ENCODE measurements at regions not wholly inside any gene's neighbourhood (a gene's known extent, or its start where the extent isn't known, plus 50 kb on each side); places are given as distances from the start of the nearest gene placed in this dataset.
"Not testable (repeated sequence)": the region's sequence is repeated elsewhere in the genome, so short reads cannot be mapped to it uniquely, and the experiment has no call there.

GRCh38 chr12:88842314-88842713 is 262.0 kb upstream of the KITLG start:
- DNase-seq (ENCODE audit: low read depth in 2 of 2): no peak

DNA sequence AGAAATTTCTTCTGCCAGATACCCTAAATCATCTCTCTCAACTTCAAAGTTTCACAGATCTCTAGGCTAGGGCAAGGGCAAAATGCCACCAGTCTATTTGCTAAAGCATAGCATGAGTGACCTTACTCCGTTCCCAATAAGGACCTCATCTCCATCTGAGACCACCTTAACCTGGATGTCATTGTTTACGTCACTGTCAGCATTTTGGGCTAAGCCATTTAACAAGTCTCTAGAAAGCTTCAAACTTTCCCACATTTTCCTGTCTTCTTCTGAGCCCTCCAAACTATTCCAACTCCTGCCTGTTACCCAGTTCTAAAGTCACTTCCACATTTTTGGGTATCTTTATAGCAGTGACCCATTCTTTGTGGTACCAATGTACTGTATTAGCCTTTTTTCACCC is 259.2 kb upstream of the KITLG start:
- DNase-seq (ENCODE audit: low read depth in 2 of 2): no peak

- no peak for DNase-seq (ENCODE audit: low read depth in 2 of 2)
These were observed 255.9 kb upstream of the KITLG start for GRCh38 chr12:88836156-88836555.

DNA sequence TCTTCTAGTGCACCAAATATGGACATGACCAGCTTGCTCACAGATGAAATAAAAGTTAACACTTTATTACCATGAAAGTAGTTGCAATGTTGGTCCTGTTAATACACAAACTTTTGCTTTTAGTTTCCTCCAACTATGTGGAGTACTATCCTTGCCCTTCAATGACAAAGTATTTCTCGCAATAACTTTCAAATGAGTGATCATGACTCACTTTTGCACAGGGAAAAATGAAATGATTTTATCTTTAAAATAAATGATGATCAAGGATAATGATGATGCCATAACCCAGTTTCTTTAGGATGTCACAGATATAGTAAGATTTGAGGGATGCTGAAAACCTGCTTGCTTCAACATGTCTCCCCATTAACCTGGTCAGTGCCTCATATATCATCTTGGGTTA is 254.0 kb upstream of the KITLG start:
- DNase-seq (ENCODE audit: low read depth in 2 of 2): no peak

DNA sequence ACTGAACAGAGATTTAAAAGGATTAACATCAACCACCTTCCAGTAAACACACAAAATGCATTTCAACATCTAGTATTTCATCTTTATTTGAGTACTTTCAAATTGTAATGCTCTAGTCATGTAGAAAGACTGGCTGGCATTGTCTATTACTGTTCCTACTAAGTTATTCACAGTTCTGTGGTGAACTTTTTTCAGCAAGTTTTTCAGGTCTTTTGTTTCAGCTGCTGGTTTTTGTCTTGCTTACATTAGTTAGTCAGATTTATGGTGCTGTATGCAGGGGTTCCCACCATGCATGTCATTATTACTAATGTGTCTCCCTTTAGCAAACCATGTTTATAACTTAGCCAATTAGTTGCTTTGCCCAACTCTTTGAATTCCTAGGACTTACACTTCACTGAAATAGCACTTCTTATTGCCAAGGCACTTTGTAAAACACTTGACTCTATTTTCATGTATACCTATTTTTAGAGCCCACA is 253.4 kb upstream of the KITLG start:
- DNase-seq (ENCODE audit: low read depth in 2 of 2): no peak

DNA sequence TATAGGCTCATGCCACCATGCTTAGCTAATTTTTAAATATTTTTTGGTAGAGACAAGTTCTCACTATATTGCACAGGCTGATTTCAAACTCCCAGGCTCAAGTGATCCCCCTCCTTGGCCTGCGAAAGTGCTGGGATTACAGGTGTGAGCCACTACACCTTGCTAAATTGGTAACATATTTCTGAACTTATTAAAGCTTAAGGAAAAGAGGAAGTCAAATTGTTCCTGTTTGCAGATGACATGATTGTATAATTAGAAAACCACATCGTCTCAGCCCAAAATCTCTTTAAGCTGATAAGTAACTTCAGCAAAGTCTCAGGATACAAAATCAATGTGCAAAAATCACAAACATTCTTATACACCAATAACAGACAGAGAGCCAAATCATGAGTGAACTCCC is 248.3 kb upstream of the KITLG start:
- DNase-seq (ENCODE audit: low read depth in 2 of 2): not testable (repeated sequence)

GRCh38 chr12:88820012-88820411 is 239.7 kb upstream of the KITLG start:
- no peak for DNase-seq (ENCODE audit: low read depth in 2 of 2)

GRCh38 chr12:88816201-88816600 is 235.9 kb upstream of the KITLG start:
- no peak for DNase-seq (ENCODE audit: low read depth in 2 of 2)

DNA sequence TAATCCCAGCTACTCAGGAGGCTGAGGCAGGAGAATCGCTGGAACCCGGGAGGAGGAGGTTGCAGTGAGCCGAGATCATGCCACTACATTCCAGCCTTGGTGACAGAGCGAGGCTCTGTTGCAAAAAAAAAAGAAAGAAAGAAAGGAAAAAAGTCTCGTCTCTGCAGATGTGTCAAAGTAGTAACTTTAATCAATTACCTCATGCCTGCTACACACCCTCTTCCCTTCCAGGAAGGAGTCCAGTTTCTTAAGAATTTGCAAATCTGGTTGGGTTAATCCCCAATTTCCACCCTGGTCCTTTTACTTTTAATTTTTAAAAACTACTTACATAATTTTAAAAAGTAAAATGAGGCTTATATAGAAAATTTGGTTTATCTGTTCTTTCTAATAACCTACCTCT is 234.5 kb upstream of the KITLG start:
- no peak for DNase-seq (ENCODE audit: low read depth in 2 of 2)

DNA sequence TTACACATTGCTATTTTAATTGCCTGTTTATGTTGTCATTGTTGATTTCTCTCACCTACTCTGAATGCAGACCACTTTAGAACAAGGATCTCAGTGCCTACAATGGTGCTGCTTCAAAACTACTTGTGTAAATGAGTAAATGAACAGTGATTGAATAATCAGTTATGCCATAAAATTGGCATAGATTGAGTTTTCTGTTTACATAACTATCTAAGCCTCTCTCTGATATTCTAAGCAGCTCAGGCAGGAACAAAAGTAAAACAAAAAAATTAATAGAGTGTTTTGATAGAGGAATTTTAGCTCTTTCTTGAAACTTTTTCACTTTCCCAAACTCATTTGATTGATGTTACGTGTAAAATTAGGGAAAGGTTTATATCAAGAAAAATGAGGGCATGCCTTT is 232.3 kb upstream of the KITLG start:
- no peak for DNase-seq (ENCODE audit: low read depth in 2 of 2)

DNA sequence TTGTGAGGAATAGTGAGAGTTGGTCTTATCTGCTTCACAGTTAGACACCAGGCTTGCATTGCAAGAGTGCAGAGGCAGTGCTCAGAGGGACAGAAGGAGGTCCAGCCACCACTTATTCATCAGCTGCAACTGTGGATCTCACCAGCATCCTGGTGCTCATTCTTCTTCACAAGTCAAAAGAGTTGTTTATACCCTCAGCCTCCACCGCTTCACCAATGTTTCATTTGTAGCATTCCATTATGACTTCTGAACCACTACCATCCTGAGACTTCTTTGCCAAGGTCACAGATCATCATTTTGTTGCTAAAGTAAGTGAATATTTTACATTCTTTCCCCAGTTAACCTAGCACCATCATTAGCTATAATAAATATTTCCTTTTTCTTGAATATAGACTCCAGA is 230.5 kb upstream of the KITLG start:
- no peak for DNase-seq (ENCODE audit: low read depth in 2 of 2)

DNA sequence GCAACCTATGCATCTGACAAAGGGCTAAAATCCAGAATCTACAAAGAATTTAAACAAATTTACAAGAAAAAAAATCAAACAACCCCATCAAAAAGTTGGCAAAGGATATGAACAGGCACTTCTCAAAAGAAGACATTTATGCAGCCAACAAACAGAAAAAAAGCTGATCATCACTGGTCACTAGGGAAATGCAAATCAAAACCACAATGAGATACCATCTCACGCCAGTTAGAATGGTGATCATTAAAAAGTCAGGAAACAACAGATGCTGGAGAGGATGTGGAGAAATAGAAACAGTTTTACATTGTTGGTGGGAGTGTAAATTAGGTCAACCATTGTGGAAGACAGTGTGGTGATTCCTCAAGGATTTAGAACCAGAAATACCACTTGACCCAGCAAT is 229.6 kb upstream of the KITLG start:
- not testable (repeated sequence) for DNase-seq (ENCODE audit: low read depth in 2 of 2)

DNA sequence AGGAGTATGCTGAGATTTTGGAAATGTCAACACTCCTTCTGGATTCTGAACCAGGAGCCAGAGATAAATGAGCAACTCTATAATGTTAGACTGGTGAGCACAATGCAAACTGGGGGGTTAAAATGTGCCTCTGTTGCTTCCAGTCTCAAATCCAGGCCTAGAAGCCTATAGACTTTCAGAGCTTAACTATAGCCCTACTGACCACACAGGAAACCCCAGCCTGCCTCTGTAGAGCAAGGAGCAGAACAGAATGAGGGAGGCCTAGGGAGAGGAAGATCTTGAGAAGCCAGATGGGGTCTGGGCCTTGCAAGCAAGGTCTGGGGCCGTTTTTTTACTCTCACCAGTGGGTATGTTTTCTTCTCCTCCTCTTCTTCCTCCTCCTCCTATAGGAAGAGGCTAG is 225.4 kb upstream of the KITLG start:
- no peak for DNase-seq (ENCODE audit: low read depth in 2 of 2)

GRCh38 chr12:88805286-88805685 is 225.0 kb upstream of the KITLG start:
- DNase-seq (ENCODE audit: low read depth in 2 of 2): peak; percentile 42 to 49

DNA sequence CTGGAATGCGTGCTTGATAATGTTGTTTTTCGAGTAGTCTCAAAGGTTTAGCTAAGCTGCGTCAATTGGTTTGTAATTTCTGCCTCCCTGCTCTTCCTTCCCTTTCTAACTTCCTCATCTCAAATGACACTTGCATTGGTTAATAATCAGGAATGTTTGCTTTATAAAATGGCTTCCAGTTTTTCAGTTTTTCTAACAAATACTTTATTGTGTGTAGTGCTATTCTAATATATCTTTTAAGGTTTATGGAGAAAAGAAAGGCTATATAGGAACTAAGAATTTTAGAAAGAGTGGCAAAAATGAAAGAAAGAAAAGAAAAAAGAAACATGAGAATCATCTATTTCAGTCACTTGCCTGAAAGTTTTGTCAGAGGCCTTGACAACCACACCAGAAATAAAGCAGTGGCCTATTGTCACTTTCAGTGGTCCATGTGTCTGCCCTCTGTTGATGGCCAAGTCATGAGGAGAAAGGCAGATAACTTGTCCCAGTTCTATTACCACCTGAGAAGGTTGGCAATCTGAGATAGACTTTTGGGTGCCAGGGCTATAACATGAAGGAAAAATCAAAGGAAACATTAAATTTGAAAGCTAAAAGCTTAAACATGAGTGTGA is 221.9 kb upstream of the KITLG start:
- DNase-seq (ENCODE audit: low read depth in 2 of 2): no peak

DNA sequence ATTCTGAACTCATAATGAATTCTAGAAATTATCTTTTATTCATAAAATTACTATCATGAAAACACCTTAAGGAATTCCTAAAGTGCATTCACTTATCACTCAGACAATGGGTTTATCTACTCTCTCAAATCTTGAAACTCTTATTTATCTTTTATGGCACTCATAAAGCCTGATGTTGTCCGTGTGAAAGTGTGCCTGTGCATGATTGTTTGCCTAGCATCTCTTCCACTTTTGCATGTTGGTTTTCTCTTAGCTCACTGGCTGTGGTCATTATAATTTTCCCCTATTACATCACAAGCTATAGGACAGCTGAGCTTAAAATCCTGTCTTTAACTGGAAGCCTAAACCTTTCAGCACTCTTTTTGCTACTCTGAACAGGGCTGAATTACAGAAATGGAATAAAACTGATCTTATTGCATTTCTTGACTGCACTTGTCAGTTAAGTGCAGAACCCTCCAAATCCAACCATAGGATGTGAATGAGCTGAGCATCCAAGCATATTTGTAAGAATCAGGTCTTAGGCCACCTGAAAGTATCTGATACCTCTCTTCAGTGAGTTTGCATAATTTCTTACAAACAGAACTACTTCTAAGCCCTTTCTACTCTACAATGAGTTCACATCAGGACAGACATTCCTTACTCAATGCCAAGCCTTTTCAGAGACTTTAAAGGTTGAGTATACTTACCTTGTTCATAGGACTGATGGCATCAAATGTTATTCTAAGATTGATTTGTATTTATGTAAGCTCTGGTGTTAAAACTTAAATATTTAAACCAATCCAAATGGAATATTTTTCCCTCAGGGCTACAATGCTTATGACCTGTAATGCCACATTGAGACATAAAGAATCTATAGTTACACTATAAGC is 221.2 kb upstream of the KITLG start:
- DNase-seq (ENCODE audit: low read depth in 2 of 2): no peak

GRCh38 chr12:88793096-88793495 is 212.8 kb upstream of the KITLG start:
- no peak for DNase-seq (ENCODE audit: low read depth in 2 of 2)

- DNase-seq (ENCODE audit: low read depth in 2 of 2): no peak
These were observed 210.0 kb upstream of the KITLG start for GRCh38 chr12:88790231-88790630.

DNA sequence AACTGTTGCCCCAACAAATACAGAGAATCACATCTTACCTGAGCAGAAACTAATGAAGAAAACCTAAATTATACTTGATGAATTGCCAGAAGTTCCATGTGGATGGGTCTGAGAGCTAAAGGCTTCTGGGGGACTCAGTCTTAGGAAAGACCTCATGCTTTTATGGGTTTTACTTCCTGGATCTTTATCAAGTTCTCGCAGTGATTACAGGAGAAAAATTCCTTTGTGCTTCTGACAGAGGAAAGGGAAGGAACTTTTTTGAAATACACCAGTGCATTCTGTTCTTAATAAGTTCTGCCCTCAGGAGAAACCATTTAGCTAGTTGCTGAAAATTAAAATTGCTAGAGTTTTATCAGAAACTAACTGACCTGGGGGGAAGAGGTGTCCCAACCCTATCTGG is 203.9 kb upstream of the KITLG start:
- DNase-seq (ENCODE audit: low read depth in 2 of 2): no peak

- DNase-seq (ENCODE audit: low read depth in 2 of 2): no peak
These were observed 202.1 kb upstream of the KITLG start for GRCh38 chr12:88782351-88782750.

- DNase-seq (ENCODE audit: low read depth in 2 of 2): peak; percentile 24 to 25
These were observed 201.6 kb upstream of the KITLG start for GRCh38 chr12:88781909-88782308.

DNA sequence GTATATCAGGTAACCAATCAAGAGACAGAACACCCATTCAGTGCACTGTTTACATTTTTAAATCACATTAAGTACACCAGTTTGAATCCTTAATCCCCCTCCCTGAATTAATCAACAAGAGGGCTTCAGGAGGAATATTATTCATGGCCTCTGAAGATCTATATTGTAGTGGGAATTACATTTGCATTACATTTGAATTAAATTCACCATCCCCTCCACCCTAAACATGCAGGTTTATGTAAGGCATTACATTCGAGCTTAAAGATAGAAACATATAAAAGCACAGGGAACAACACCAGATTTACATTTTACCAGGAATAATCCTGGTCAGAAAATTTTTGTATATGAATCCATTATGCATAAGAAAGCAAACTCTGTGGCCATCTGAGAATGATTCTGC is 197.8 kb upstream of the KITLG start:
- DNase-seq (ENCODE audit: low read depth in 2 of 2): no peak

DNA sequence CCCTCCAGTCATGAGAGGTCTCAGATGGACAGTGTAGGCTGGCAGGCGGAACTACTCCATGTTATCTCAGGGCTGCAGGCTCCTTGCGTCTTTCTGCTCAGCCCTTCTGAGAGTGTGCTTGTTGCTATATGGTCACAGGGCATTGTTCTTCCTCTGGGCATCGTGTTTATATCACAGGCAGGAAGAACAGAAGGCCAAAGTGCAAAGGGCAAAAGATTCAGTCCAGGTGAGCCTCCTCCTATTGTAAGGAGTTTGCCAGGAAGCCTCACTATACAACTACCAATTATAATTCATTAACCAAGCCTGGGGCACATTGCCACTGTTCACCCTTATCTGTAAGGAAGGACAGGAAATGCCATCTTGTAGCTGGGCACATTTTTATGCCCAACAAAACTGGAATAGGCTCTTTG is 195.5 kb upstream of the KITLG start:
- DNase-seq (ENCODE audit: low read depth in 2 of 2): no peak

Measured in fibroblast of skin of left biceps (primary cell).